Right cardiac atrium (tissue), 5 donors: ENCODE measurements at regions not wholly inside any gene's neighbourhood (a gene's known extent, or its start where the extent isn't known, plus 50 kb on each side); places are given as distances from the start of the nearest gene placed in this dataset.
"Not testable (repeated sequence)": the region's sequence is repeated elsewhere in the genome, so short reads cannot be mapped to it uniquely, and the experiment has no call there.

ENCODE experiments used
- ATAC-seq, 2 donors: fragments of 200-7000 bp; cut with Tn5 transposase; one replicate each; pipeline versions ENCODE4 v1.8.0 to v1.9.1; 2020; ENCODE audit warnings: moderate library complexity in 2 of 2, mild to moderate bottlenecking in 1 of 2
- DNase-seq, 3 donors: peaks; one replicate each; pipeline ENCODE4 v3.0.0-alpha.2; 2020
- H3K27ac ChIP-seq: one replicate; pipeline ENCODE4 v1.5.1; 2013; ENCODE audit warnings: mild to moderate bottlenecking, low read length, control low read depth, moderate library complexity
- H3K27me3 ChIP-seq: one replicate; pipeline ENCODE4 v1.6.1; 2013; ENCODE audit not compliant: control insufficient read depth, insufficient read depth
- H3K4me1 ChIP-seq: one replicate; pipeline ENCODE4 v1.6.1; 2013; ENCODE audit warnings: low read length; ENCODE audit not compliant: control insufficient read depth, insufficient read depth
- H3K4me3 ChIP-seq: one replicate; pipeline ENCODE4 v1.5.1; 2013; ENCODE audit warnings: low read length, control low read depth
- H3K9me3 ChIP-seq: one replicate; pipeline ENCODE4 v1.6.1; 2013; ENCODE audit warnings: low read length; ENCODE audit not compliant: control insufficient read depth
- WGBS: extraction: QIAGEN DNeasy Blood & Tissue Kit; methylation state at CpG from one replicate; pipeline ENCODE4 v1.1.7; 2013; 5-methylcytosine and 5-hydroxymethylcytosine counted together
- intact Hi-C, 4 donors: fragments of 100-400 bp; cut with DNase I; formaldehyde crosslinking; loops; one replicate each; pipeline versions ENCODE4 v1.11.0 to v1.14.0; 2022 to 2023
- donor health status: healthy with polysubstance abuse.
- donor health status: DM: no; HTN: yes; CAD: no.
- donor health status: DM: no; HTN: no; CAD: no.
- donor health status: DM: no; HTN: yes; CAD: no; lungs with severe emphysema.
- donor health status: DM: yes; HTN: yes; CAD: no.

DNA sequence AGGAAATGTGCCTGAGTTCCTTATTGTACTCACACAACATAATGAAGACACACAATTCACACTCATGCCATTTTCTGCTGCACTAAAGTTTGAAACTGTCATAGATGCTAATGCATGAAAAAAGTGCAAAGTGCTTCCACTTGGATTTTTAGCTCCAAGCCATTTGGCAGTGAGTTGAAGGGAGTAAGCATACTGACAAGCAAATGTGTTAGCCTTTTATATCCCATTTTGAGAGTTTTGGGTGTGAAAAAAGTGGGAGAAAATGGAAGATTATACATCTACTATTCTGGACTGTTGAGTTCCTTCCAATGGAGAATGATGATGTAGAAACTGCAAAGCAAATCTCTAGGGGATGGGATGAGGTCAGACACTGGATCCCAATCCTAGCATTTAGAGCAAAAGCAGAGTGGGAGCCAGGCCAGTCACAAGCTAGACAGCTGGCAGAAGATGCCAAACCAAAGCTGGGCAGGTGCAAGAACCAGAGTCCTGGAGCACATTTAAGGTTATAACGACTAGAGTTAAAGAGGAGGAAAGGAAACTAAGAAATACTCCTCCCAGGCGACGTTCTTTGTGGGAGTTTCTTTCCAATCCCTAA, 216.8 kb downstream of the FBXO8 start:
- Histone ChIP-seq H3K4me1 (peaks cover 1% of the 10 kb centered on the region), H3K27me3 (no peaks in the 10 kb centered on the region), H3K27ac (no peak overlapping the region), H3K4me3 (no peak overlapping the region), H3K9me3 (no peaks in the 10 kb centered on the region)
- peak in 2 of 3 donors; percentile 21 to 56 for DNase-seq
- intact Hi-C loops, result no loop called here
- 34% methylated on average over 3 of the region's 3 CpGs for WGBS
- ATAC-seq, result peak; percentile 21 to 61

DNA sequence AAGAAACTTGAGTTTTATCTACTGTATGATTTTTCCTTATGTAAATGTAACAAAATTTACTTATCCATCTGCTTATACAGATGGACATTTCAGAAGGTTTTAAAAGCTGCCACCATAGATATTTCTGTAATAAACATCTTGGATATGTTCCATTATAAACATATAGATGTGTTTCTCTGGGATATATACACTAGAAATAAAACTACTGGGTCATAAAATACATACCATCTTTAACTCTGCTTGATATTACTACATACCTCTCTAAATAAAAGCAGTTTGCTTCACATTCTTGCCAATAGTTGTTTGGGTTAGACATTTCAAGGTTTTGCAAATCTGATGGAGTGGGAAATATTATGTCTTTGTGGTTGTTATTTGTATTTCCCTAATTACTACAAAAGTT, 220.6 kb downstream of the FBXO8 start:
- H3K27ac ChIP-seq, result no peak overlapping the region
- H3K4me1 ChIP-seq, result no peaks in the 10 kb centered on the region
- intact Hi-C loops, result no loop called here
- H3K27me3 ChIP-seq, result no peaks in the 10 kb centered on the region
- ATAC-seq, result no peak
- no peaks in the 10 kb centered on the region for H3K9me3 ChIP-seq
- no peak for DNase-seq
- no peak overlapping the region for H3K4me3 ChIP-seq

GRCh38 chr4:174061026-174061425, 222.4 kb downstream of the FBXO8 start:
- Histone ChIP-seq H3K27ac (no peak overlapping the region), H3K4me3 (no peak overlapping the region), H3K27me3 (no peaks in the 10 kb centered on the region), H3K9me3 (no peaks in the 10 kb centered on the region), H3K4me1 (no peaks in the 10 kb centered on the region)
- no peak for DNase-seq
- no peak for ATAC-seq
- intact Hi-C loops, result no loop called here
- 74% methylated on average over 2 of the region's 2 CpGs for WGBS

- ATAC-seq (no peak), DNase-seq (no peak)
- Histone ChIP-seq H3K27ac (no peak overlapping the region), H3K4me3 (no peak overlapping the region), H3K4me1 (no peaks in the 10 kb centered on the region), H3K27me3 (no peaks in the 10 kb centered on the region), H3K9me3 (no peaks in the 10 kb centered on the region)
- intact Hi-C loops, result no loop called here
Measured at GRCh38 chr4:174058846-174059245, 224.6 kb downstream of the FBXO8 start.

GRCh38 chr4:174056959-174057358, 226.5 kb downstream of the FBXO8 start:
- WGBS, result 48% methylated on average over 3 of the region's 3 CpGs
- Histone ChIP-seq H3K9me3 (no peaks in the 10 kb centered on the region), H3K4me1 (no peaks in the 10 kb centered on the region), H3K4me3 (no peak overlapping the region), H3K27me3 (no peaks in the 10 kb centered on the region), H3K27ac (no peak overlapping the region)
- intact Hi-C loops, result no loop called here
- DNase-seq, result no peak
- ATAC-seq, result no peak

- intact Hi-C loops, result no loop called here
- no peaks in the 10 kb centered on the region for H3K27me3 ChIP-seq
- H3K4me1 ChIP-seq, result no peaks in the 10 kb centered on the region
- DNase-seq (no peak), ATAC-seq (no peak)
- no peak overlapping the region for H3K27ac ChIP-seq
- 91% methylated on average over 4 of the region's 4 CpGs for WGBS
- no peaks in the 10 kb centered on the region for H3K9me3 ChIP-seq
- H3K4me3 ChIP-seq, result no peak overlapping the region
Measured at GRCh38 chr4:174055344-174055743, 228.1 kb downstream of the FBXO8 start.

DNA sequence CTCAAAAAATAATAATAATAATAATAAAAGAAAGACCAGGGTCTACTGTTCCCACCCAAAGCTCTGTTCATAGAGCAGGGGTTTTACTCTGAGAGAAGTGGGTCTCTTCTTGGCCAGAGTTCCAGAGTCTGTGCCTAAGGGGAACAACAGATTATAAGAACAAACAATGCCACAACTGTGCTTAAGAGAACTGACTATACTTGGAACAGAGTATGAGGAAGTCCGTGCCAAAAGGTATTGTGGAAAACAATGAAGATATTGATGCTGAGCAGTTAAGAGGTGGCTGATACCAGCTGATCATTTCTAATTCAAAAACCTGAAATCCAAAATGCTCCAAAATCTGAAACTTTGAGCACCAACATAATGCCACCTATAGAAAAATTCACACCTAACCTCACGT, 229.6 kb downstream of the FBXO8 start:
- Histone ChIP-seq H3K9me3 (no peaks in the 10 kb centered on the region), H3K27ac (no peak overlapping the region), H3K4me3 (no peak overlapping the region), H3K4me1 (no peaks in the 10 kb centered on the region), H3K27me3 (no peaks in the 10 kb centered on the region)
- intact Hi-C loops, result no loop called here
- 85% methylated on average over 2 of the region's 2 CpGs for WGBS
- no peak for ATAC-seq
- DNase-seq, result no peak

DNA sequence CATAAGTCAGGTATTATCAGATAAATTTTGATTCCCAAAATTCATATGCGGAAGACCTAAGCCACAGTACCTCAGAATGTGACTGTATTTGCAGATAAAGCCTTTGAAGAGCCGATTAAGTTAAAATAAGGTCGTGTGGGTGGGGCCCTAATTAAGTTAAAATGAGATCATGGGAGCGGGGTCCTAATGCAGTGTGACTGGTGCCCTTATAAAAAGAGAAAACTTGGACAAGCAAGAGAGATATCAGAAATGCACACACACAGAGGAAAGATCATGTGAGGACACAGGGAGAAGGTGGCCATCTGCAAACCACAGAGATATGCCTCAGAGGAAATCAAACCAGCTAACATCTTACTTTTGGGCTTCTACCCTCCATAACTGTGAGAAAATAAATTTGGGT, 236.1 kb downstream of the FBXO8 start:
- ATAC-seq (no peak), DNase-seq (no peak)
- 42% methylated on average over 4 of the region's 4 CpGs for WGBS
- intact Hi-C loops, result no loop called here
- H3K27me3 ChIP-seq, result no peaks in the 10 kb centered on the region
- peaks cover 1% of the 10 kb centered on the region for H3K4me1 ChIP-seq
- H3K4me3 ChIP-seq, result no peak overlapping the region
- H3K27ac ChIP-seq, result no peak overlapping the region
- H3K9me3 ChIP-seq, result no peaks in the 10 kb centered on the region

- whole genome bisulfite sequencing, result 88% methylated on average over 2 of the region's 2 CpGs
- H3K27me3 ChIP-seq, intact Hi-C loops, H3K4me3 ChIP-seq, DNase-seq, ATAC-seq, H3K9me3 ChIP-seq, H3K27ac ChIP-seq, H3K4me1 ChIP-seq: not testable (repeated sequence)
Measured at GRCh38 chr4:174045829-174046228, 237.6 kb downstream of the FBXO8 start.

GRCh38 chr4:174045381-174045780, 238.1 kb downstream of the FBXO8 start:
- no peak overlapping the region for H3K27ac ChIP-seq
- DNase-seq (no peak), ATAC-seq (no peak)
- 82% methylated on average over 1 of the region's 1 CpG for WGBS
- H3K4me3 ChIP-seq, result no peak overlapping the region
- H3K4me1 ChIP-seq, result peaks cover 1% of the 10 kb centered on the region
- intact Hi-C loops, result no loop called here
- H3K27me3 ChIP-seq, result no peaks in the 10 kb centered on the region
- no peaks in the 10 kb centered on the region for H3K9me3 ChIP-seq

DNA sequence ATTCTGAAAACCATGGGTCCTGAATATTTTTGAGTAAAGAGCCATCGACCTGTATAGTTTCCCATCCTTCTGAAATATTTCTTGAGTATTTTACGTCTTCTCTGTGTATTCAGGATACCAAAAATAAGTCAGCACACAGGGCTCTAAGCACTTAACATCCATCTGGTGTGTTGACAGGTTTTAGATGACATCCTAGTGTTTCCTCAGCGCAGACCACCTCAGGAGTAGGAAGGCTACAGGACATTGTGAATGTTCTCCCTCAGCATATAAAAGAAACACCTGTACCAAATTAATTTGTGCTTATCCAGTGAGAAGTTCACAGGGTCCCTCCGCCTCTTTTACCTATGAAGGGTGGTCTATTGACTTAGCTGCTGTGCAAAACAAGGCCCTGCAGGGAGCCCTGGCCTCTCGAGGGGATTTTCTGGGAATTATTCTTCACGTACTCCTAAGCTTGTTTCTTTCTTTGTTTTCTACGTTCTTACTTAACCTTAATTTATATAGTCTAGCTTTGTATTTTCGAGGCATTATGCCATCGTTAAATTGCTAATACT, 241.8 kb downstream of the FBXO8 start:
- no peak for DNase-seq
- Histone ChIP-seq H3K27ac (no peak overlapping the region), H3K4me3 (no peak overlapping the region), H3K4me1 (no peaks in the 10 kb centered on the region), H3K9me3 (no peaks in the 10 kb centered on the region), H3K27me3 (no peaks in the 10 kb centered on the region)
- intact Hi-C loops, result no loop called here
- ATAC-seq, result no peak
- WGBS, result 67% methylated on average over 9 of the region's 9 CpGs

GRCh38 chr4:174040287-174040686, 243.2 kb downstream of the FBXO8 start:
- intact Hi-C loops, result no loop called here
- H3K27ac ChIP-seq, result no peak overlapping the region
- ATAC-seq, result no peak
- DNase-seq, result no peak
- no peaks in the 10 kb centered on the region for H3K4me1 ChIP-seq
- H3K9me3 ChIP-seq, result no peaks in the 10 kb centered on the region
- H3K4me3 ChIP-seq, result no peak overlapping the region
- no peaks in the 10 kb centered on the region for H3K27me3 ChIP-seq
